OCI-LY1 (cell line): ENCODE measurements at regions not wholly inside any gene's neighbourhood (a gene's known extent, or its start where the extent isn't known, plus 50 kb on each side); places are given as distances from the start of the nearest gene placed in this dataset.

Experiments
- H2AFZ ChIP-seq: fragments of 200-600 bp; sonication (generic), shearing (Covaris generic); 2 replicates; pipeline ENCODE4 v1.6.0; 2014; ENCODE audit warnings: antibody characterized with exemption, mild to moderate bottlenecking, low read length
- H3F3A ChIP-seq: fragments of 200-600 bp; sonication (generic), shearing (Covaris generic); 2 replicates; pipeline ENCODE4 v1.6.0; 2014; ENCODE audit warnings: mild to moderate bottlenecking, antibody characterized with exemption, low read length, moderate library complexity; ENCODE audit not compliant: insufficient read depth
- H3K27ac ChIP-seq: fragments of 200-600 bp; sonication (generic); 2 replicates; pipeline ENCODE4 v1.5.1; 2014; ENCODE audit warnings: low read length, mixed run types, mild to moderate bottlenecking, low read depth; ENCODE audit not compliant: poor library complexity, severe bottlenecking
- H3K27me3 ChIP-seq: fragments of 200-600 bp; sonication (generic); 2 replicates; pipeline ENCODE4 v1.6.0; 2014; ENCODE audit warnings: antibody characterized with exemption, mild to moderate bottlenecking, low read length, moderate library complexity; ENCODE audit not compliant: insufficient read depth
- H3K36me3 ChIP-seq: fragments of 200-600 bp; sonication (generic); 2 replicates; pipeline ENCODE4 v1.6.1; 2014; ENCODE audit warnings: mild to moderate bottlenecking, antibody characterized with exemption, low read length, moderate library complexity, mixed read lengths; ENCODE audit not compliant: insufficient read depth
- H3K4me1 ChIP-seq: fragments of 200-600 bp; sonication (generic); 2 replicates; pipeline ENCODE4 v1.5.1; 2014; ENCODE audit warnings: mild to moderate bottlenecking, low read length, moderate library complexity; ENCODE audit not compliant: insufficient read depth, severe bottlenecking
- H3K4me2 ChIP-seq: fragments of 200-600 bp; sonication (generic), shearing (Covaris generic); 2 replicates; pipeline ENCODE4 v1.6.1; 2014; ENCODE audit warnings: low read length
- H3K4me3 ChIP-seq: fragments of 200-600 bp; sonication (generic); 2 replicates; pipeline ENCODE4 v1.5.1; 2014; ENCODE audit warnings: low read length, low read depth, mild to moderate bottlenecking, mixed read lengths; ENCODE audit not compliant: poor library complexity, severe bottlenecking
- H3K79me2 ChIP-seq: fragments of 200-600 bp; shearing (Covaris generic); 2 replicates; pipeline ENCODE4 v1.6.1; 2016; ENCODE audit warnings: mixed run types, low read length, mixed read lengths; ENCODE audit not compliant: insufficient read depth
- H3K9ac ChIP-seq: fragments of 200-600 bp; sonication (generic), shearing (Covaris generic); 2 replicates; pipeline ENCODE4 v1.6.1; 2014; ENCODE audit warnings: mild to moderate bottlenecking, low read length, mixed read lengths
- H3K9me2 ChIP-seq: fragments of 200-600 bp; sonication (generic), shearing (Covaris generic); 2 replicates; pipeline ENCODE4 v1.6.1; 2014; ENCODE audit warnings: low read depth, mild to moderate bottlenecking, low read length, mixed read lengths
- H3K9me3 ChIP-seq: fragments of 200-600 bp; shearing (Covaris generic); 2 replicates; pipeline ENCODE4 v1.6.1; 2014; ENCODE audit warnings: low read length, mixed read lengths
- H4K20me1 ChIP-seq: fragments of 200-600 bp; sonication (generic), shearing (Covaris generic); 2 replicates; pipeline ENCODE4 v1.6.0; 2016; ENCODE audit warnings: mild to moderate bottlenecking, low read length; ENCODE audit not compliant: insufficient read depth
- CTCF ChIP-seq: fragments of 200-600 bp; sonication (generic), shearing (Covaris generic); IDR thresholded peaks from 2 replicates; pipeline ENCODE4 v1.5.1; 2017; ENCODE audit warnings: mild to moderate bottlenecking, antibody characterized with exemption, low read length, moderate library complexity, mixed read lengths
- EZH2 ChIP-seq: fragments of 200-600 bp; sonication (generic), shearing (Covaris generic); IDR thresholded peaks from 2 replicates; pipeline ENCODE4 v1.8.0; 2017; ENCODE audit warnings: borderline replicate concordance, mixed run types, mild to moderate bottlenecking, antibody characterized with exemption, low read length, moderate library complexity, mixed read lengths

GRCh38 chr19:27741236-27741635, 1471.7 kb downstream of the UQCRFS1 start:
- Histone ChIP-seq H4K20me1 (no peaks in the 10 kb centered on the region), H3K9me2 (no peaks in the 10 kb centered on the region), H3K4me1 (no peaks in the 10 kb centered on the region), H3K4me3 (no peak overlapping the region), H3K27ac (no peak overlapping the region), H3K79me2 (no peaks in the 10 kb centered on the region), H3K36me3 (no peaks in the 10 kb centered on the region), H3K9ac (no peak overlapping the region), H3F3A (no peaks in the 10 kb centered on the region), H2AFZ (no peak overlapping the region), H3K4me2 (no peak overlapping the region), H3K9me3 (no peaks in the 10 kb centered on the region), H3K27me3 (no peaks in the 10 kb centered on the region)
- TF ChIP-seq EZH2: no peak
- no peak for TF ChIP-seq CTCF

DNA sequence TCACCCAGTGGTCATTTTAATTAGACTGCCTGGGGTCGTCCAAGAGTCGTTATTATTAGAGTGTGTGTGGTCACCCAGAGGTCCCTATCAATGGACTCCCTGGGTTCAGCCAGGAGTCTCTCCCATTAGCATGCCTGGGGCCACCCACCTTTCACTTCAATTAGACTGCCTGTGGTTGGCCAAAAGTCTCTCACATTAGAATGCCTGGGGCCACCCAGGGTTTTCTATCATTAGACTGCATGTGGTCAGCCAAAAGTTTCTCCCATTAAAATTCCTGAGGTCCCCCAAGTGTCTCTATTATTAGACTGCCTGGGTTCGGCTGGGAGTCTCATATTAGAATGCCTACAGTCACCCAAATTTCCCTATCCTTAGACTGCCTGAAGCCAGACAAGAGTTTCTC, 1472.6 kb downstream of the UQCRFS1 start:
- no peaks in the 10 kb centered on the region for H3K4me1 ChIP-seq
- H3K36me3 ChIP-seq: no peaks in the 10 kb centered on the region
- H4K20me1 ChIP-seq: no peaks in the 10 kb centered on the region
- H3K9me2 ChIP-seq: no peaks in the 10 kb centered on the region
- H2AFZ ChIP-seq: no peak overlapping the region
- no peaks in the 10 kb centered on the region for H3K9me3 ChIP-seq
- no peak overlapping the region for H3K27ac ChIP-seq
- no peaks in the 10 kb centered on the region for H3F3A ChIP-seq
- H3K27me3 ChIP-seq: no peaks in the 10 kb centered on the region
- TF ChIP-seq CTCF (no peak), EZH2 (no peak)
- no peaks in the 10 kb centered on the region for H3K79me2 ChIP-seq
- no peak overlapping the region for H3K4me2 ChIP-seq
- no peak overlapping the region for H3K4me3 ChIP-seq
- H3K9ac ChIP-seq: no peak overlapping the region

DNA sequence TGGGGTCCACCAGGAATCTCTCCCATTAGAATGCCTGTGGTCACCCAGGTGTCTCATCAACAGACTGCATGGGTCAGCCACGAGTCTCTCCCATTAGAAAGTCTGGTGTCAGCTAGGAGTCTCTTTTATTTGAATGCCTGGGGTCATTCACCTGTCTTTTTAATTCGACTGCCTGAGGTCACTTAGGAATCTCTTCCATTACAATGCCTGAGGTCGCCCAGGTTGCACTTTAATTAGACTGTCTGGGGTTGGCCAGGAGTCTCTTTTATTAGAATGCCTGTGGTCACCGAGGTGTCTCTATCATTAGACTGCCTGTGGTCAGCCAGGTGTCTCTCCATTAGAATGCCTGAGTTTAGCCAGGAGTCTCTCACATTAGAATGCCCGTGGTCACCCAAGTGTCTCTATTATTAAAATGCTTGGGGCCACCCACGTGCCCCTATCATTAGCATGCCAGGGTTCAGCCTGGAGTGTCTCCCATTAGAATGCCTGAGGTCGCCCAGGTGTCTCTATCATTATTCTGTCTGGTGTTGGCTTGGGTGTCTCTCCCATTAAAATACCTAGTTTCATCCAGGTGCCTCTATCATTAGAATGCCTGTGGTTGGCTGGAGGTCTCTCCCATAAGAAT, 1474.3 kb downstream of the UQCRFS1 start:
- Histone ChIP-seq H3K4me3 (no peak overlapping the region), H2AFZ (no peak overlapping the region), H3F3A (no peaks in the 10 kb centered on the region), H3K9ac (no peak overlapping the region), H3K27me3 (no peaks in the 10 kb centered on the region), H3K79me2 (no peaks in the 10 kb centered on the region), H3K4me2 (no peak overlapping the region), H4K20me1 (no peaks in the 10 kb centered on the region), H3K27ac (no peak overlapping the region), H3K36me3 (no peaks in the 10 kb centered on the region), H3K9me2 (no peaks in the 10 kb centered on the region), H3K4me1 (no peaks in the 10 kb centered on the region), H3K9me3 (no peaks in the 10 kb centered on the region)
- TF ChIP-seq EZH2 (no peak), CTCF (no peak)
